Retina (tissue), 1 donor: ENCODE measurements at regions not wholly inside any gene's neighbourhood (a gene's known extent, or its start where the extent isn't known, plus 50 kb on each side); places are given as distances from the start of the nearest gene placed in this dataset.
"Not testable (repeated sequence)": the region's sequence is repeated elsewhere in the genome, so short reads cannot be mapped to it uniquely, and the experiment has no call there.

Source experiments
- DNase-seq: peaks from one replicate; pipeline ENCODE4 v3.0.0-alpha.2; 2016

- DNase-seq, result not testable (repeated sequence)
These were observed 198.2 kb upstream of the APCDD1 start for GRCh38 chr18:10256276-10256675.

GRCh38 chr18:10258836-10259474 lies 195.5 kb upstream of the APCDD1 start:
- no peak for DNase-seq

DNA sequence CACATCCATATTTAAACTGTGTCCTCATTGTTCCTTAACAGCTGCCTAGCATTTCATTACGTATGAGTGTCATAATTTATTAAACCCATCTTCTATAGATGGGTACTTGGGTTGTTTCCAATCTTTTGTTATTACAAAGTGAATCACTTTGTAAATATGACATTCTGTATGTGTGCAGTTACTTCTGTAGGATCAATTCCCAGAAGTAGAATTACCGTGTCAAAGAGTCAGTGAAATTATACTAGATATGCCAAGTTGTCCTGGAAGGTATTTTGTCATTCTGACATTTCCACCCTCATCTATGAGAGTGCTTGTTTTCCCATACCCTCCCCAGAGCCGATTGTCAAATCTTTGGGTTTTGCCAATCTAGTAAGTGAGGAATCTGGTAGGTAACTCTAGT lies 194.5 kb upstream of the APCDD1 start:
- no peak for DNase-seq

DNA sequence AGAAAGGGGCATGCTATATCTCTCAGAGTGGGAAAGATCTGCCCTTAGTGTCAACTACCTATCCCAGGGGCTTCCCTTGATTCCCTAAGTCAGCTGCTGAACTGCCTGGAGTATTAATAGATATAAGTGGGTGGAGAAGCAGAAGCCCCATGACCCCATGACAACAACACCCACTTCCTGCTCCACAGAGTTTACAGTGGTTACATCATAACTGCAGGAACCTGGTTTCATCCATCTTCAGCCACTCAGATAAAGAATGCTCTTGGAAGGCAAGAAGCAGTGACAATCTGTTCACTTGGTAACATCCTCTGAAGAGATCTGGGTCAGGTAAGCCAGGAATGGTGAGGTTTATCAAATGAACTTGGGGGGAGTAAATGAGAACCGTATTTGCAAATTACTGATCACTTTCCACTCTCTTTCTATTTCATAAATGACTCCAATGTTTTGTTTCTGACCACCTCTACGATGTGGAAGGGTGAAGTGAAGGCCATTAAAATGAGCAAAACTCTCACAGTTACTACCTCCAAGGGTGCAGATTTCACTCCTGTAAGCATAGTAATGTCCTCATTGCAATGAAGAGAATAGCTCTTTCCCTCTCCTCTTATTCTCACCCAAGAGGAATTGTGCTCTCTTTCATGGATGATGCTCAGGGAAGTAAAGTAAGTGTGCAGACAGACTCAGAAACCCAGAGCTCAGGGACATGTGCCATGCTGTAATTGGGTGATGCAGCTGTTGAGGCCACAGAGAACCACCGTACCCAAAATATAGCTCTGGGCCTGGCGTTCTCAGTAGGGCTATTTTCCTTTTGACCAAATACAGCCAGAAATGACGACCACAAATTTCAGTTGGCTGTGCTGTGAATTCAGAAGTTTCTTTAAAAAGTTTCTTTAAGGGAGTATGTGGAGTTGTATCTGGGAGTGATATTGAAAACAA lies 192.8 kb upstream of the APCDD1 start:
- no peak for DNase-seq

DNA sequence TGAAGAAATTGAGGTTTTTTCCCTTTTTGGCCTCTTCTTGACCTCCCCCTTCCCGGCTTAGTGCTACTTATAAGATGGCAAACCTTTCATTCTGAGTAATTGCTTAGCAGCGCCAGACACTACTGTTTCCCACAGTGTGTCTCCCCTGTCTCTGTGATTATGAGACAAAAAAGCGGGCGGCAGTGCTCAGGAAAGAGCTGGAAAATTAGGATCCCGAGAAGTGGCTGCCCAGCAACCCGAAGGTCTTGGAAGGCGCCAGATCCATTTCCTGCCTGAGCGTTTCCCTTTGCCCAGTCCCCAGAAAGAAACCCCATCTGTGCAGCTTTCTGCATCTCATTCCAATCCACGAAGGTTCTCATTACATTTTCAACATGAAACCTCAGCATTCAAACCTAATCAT lies 191.9 kb upstream of the APCDD1 start:
- DNase-seq, result no peak

- no peak for DNase-seq
These were observed 190.2 kb upstream of the APCDD1 start for GRCh38 chr18:10264260-10264659.

DNA sequence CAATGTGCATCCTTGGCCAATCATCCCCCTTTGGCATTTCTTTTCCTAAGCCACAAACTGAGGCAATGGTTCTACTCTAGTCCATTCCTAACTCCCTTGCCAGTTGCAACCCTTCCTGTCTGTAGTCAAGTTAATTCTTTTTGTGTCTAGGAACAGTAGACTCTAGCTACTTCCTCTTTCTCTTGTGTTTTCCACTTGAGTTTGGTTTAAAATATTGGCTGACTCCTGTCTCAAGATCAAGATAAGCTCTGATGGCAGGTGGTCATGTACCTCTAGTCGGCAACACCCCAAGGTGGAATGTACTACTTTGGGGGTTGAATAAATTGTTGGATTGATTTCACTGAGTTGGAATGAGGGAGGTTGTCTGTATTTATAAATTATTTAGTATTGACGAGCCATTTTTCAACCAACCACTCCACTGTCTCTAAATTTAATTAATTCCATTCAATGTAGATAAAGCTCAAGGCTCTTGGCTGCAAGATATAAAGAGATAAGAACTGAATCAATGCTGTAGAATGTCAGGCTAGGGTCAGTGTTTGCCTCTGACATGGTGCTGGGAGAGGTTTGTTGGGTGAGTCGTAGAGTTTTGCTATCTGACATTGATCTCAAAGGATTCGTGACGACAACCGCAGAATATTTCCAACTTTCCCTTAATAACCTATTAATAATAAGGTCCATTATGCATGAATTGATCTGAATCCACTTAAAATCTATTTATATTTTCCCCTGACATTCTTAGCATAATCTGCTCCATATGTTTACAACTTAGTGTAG lies 188.7 kb upstream of the APCDD1 start:
- DNase-seq, result no peak

DNA sequence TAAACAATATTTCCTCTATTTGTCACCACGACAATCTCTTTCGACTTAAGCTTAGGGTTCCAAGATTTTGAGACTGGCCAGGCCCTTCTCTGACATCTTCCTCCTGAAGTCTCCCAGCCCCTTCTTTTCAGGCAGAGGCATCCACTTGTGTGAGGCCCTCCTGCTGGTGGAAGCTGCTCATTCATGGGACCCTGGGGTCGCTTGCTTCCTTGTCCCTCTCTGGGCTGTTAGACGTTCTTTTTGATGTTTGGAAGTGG lies 188.2 kb upstream of the APCDD1 start:
- no peak for DNase-seq

- no peak for DNase-seq
These were observed 185.2 kb upstream of the APCDD1 start for GRCh38 chr18:10269261-10269660.

DNA sequence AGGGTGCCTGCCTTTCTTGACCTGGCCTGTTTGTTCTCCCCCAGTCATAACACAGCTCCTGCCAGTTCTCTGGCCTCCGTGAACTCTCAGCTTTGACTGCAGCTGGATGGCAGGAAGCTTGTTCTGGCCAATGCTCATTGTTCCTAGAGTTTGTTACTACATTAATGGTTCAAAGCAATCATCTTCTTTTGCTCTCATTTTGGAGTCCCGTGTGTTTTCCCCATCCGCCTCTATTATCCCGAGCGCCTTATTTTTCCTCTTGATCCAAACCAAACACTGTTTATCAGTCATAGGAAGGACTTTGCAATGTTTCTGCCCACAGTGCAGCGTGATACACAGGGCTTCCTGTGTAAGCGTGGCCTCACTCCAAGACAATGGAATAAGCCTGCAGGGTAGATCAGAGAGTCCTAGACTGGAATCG lies 184.3 kb upstream of the APCDD1 start:
- DNase-seq, result no peak

GRCh38 chr18:10271481-10271880 lies 183.0 kb upstream of the APCDD1 start:
- no peak for DNase-seq

- no peak for DNase-seq
These were observed 180.1 kb upstream of the APCDD1 start for GRCh38 chr18:10274301-10274700.

- DNase-seq, result no peak
These were observed 178.9 kb upstream of the APCDD1 start for GRCh38 chr18:10275486-10275885.

DNA sequence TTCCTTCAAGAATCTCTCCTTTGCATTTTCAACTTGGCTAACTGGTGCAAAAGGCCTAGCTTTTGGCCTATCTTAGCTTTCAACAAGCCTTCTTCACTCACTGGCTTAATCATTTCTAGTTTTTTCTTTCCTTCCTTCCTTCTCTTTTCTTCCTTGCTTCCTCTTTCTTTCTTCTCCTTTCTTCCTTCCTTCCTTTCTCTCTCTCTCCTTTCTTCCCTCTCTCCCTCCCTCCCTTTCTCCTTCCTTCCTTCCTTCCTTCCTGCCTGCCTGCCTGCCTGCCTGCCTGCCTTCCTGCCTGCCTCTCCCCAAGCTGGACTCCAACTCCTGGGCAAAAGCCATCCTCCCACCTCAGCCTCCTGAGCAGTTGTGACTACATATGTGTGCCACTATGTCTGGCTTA lies 176.2 kb upstream of the APCDD1 start:
- DNase-seq, result no peak

DNA sequence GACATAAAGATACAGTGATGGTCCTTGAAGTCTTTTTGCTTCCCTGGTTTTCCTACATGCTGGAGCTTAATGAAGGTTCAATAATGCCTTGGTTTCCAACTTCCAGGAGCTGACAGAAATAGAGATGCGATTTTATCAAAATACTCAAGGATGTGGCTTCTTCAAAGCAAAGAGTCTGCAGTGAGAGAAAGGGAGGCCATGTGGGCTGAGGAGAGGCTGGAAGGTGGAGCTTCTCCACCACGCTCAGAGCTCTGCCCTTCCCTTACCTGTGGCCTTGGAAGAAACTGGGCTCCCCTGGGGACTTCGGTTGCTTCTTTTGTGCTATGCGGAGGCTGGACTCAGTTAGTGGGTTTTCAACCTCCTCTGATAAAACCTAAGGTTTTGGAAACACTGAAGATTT lies 175.0 kb upstream of the APCDD1 start:
- no peak for DNase-seq

- DNase-seq, result no peak
These were observed 174.4 kb upstream of the APCDD1 start for GRCh38 chr18:10279905-10280644.

- no peak for DNase-seq
These were observed 169.7 kb upstream of the APCDD1 start for GRCh38 chr18:10284540-10285282.

DNA sequence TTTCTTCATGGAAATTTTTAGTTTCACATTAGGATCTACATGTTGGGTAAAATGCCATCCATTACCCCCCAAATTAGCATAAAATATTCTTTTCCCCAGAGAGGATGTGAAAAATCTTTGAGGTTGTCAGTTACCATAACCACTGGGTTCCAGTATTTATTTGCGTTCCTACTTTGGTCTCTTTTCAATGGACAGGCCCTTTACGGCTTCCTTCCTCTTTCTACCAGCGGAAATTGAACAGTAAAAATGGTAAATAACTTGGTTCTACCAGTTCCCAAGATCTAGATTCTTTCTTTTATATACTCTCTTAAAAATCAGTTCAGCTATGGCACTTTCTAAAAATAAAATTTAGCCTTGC lies 169.2 kb upstream of the APCDD1 start:
- DNase-seq, result no peak

DNA sequence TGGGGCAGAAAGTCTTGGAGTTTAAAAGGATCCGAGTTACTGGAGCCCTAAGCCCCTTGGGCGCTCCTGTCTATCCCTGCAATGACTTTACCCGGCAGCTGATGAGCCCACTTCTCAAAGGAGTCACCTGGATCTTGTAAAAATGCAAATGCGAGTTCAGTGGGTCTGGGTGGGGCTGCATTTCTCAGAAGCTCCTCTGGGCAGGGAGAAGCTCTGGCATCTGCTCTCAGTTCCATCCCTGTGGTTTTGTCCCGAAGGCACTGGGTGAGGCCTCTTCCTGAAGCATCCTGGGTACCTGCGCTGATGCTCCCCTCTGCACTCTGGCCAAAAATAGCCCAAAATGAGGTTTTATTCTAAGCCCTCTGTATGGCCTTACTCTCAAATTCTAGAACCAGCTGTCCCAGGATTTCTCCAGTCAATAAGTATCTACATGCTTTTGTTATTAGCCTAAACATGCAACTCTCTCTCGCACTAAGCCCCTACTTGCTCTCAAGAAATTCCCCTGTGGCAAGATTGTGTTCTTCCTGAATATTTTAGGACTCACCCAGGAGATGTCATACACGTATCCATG lies 167.8 kb upstream of the APCDD1 start:
- no peak for DNase-seq

DNA sequence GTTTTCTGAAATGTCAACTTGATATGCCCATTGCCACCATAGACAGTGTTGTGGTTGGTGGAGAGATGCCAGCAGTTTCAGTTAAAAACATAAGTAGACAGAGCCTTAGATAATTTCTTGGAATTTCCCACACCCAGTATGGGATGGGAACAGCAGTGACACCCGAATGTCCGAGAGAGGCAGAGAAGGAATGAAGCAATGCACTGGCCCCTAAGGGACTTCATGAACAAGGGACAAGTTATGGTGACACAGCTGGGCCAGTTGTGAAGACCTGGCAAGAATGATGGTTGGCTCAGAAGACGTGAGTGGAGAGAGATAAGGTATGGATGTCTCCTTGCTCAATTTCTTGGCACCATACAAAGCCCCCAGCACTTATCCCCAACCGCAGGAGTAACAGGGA lies 165.2 kb upstream of the APCDD1 start:
- DNase-seq, result no peak

DNA sequence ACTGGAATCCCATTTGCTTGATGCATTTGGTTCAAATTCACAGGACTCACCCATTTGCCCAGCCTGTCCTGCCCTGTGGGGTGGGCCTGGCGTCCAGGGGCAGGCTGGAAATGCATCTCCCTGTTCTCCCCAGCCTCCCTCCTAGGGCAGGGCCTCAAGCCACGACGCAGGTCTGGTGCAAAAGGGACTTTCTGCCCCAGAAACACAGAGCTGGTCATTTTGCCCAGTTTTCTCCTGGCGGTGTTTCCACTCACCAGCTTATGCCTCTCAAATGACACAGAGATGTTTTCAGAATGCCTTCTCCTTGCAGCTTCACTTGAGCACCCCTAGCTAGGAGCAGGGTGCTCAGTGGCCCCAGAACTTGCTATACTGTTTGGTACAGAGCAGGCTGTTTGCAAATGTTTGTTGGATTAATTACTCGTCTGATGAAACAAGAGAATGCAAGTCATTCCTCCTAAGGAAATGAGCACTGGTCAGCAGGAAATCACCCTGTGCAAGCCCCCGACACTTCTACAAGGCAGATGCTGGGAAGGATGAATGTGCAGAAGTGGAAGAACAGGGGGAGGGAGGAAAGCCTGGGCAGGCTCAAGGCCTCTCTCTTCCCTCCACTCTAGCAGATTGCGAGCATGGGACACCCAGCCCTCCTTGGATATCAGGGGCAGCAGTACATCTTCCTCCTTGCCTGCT lies 164.3 kb upstream of the APCDD1 start:
- no peak for DNase-seq
